Ovary (tissue), 7 donors: ENCODE measurements at regions not wholly inside any gene's neighbourhood (a gene's known extent, or its start where the extent isn't known, plus 50 kb on each side); places are given as distances from the start of the nearest gene placed in this dataset.

Experiments
- DNase-seq, 5 donors: peaks; one replicate each; pipeline ENCODE4 v3.0.0-alpha.2; 2019 to 2020
- H3K27ac ChIP-seq, 2 donors: fragments of 200-600 bp; one replicate each; pipeline versions ENCODE4 v1.5.1 to v1.8.0; 2019 to 2022
- H3K27me3 ChIP-seq: fragments of 200-600 bp; one replicate; pipeline ENCODE4 v1.8.0; 2022
- H3K36me3 ChIP-seq: fragments of 200-600 bp; sonication (generic); one replicate; pipeline ENCODE4 v1.5.1; 2019
- H3K4me1 ChIP-seq: one replicate; pipeline ENCODE4 v1.8.1; 2013; ENCODE audit warnings: mild to moderate bottlenecking, moderate library complexity; ENCODE audit not compliant: insufficient read depth
- H3K4me3 ChIP-seq: fragments of 200-600 bp; sonication (generic); one replicate; pipeline ENCODE4 v1.5.1; 2017
- H3K9me3 ChIP-seq, 2 donors: fragments of 200-600 bp in 1 of 2; sonication (generic) in 1 of 2; one replicate each; pipeline versions ENCODE4 v1.5.1 to v1.8.1; 2013 to 2019; ENCODE audit warnings: mild to moderate bottlenecking in 1 of 2, moderate library complexity in 1 of 2
- CTCF ChIP-seq, 3 donors: fragments of 450-650 bp in 2 of 3; fragments of 200-600 bp in 1 of 3; IDR thresholded peaks; one replicate each; pipeline versions ENCODE4 v1.5.1 to v1.8.0; 2016 to 2022; ENCODE audit warnings: antibody characterized with exemption in 3 of 3, mild to moderate bottlenecking in 1 of 3
- EP300 ChIP-seq: sonication (generic); formaldehyde crosslinking; IDR thresholded peaks from one replicate; pipeline ENCODE4 v1.6.1; 2017; ENCODE audit warnings: antibody characterized with exemption
- POLR2A ChIP-seq: fragments of 450-650 bp; IDR thresholded peaks from one replicate; pipeline ENCODE4 v1.6.1; 2017; ENCODE audit warnings: antibody characterized with exemption, mild to moderate bottlenecking, moderate library complexity
- WGBS, 3 donors: extraction: QIAGEN DNeasy Blood & Tissue Kit in 1 of 3; methylation state at CpG; one replicate each; pipeline versions ENCODE4 v1.1.5 to v1.1.7; 2013 to 2017; 5-methylcytosine and 5-hydroxymethylcytosine counted together
- intact Hi-C, 4 donors: fragments of 100-400 bp; cut with DNase I; formaldehyde crosslinking; loops; one replicate each; pipeline versions ENCODE4 v1.11.0 to v1.15.1; 2022 to 2023
- donor health status: DM: no; HTN: no; CAD: no; lungs with moderate emphysema.
- donor health status: DM: no; HTN: no; CAD: no.
- donor health status: Bipolar disorder and iron deficiency.
- donor health status: DM: no; HTN: no; CAD: no.
- donor health status: DM: yes; HTN: yes; CAD: no.

- no peaks in the 10 kb centered on the region for H3K9me3 ChIP-seq
- intact Hi-C loops: no loop called here
- no peaks in the 10 kb centered on the region for H3K27me3 ChIP-seq
- no peak for DNase-seq
- H3K4me1 ChIP-seq: no peaks in the 10 kb centered on the region
- H3K4me3 ChIP-seq: no peak overlapping the region
- no peaks in the 10 kb centered on the region for H3K36me3 ChIP-seq
- WGBS, 3 donors: 67 to 77% (median 72%) methylated on average over 3 of the region's 3 CpGs
- no peak for TF ChIP-seq CTCF (IDR thresholded peaks at IDR 0.05)
- TF ChIP-seq POLR2A: no peak
- TF ChIP-seq EP300: no peak
- H3K27ac ChIP-seq: no peak overlapping the region
Observed at GRCh38 chr6:103707596-103708325, 1152.0 kb downstream of the HACE1 start.

- no peaks in the 10 kb centered on the region for H3K9me3 ChIP-seq
- no peaks in the 10 kb centered on the region for H3K36me3 ChIP-seq
- no peak overlapping the region for H3K27ac ChIP-seq
- intact Hi-C loops: no loop called here
- TF ChIP-seq POLR2A (no peak), CTCF (IDR thresholded peaks at IDR 0.05) (no peak), EP300 (no peak)
- no peaks in the 10 kb centered on the region for H3K27me3 ChIP-seq
- 4 to 13% (median 6%) methylated on average over 1 of the region's 1 CpG for WGBS, 3 donors
- DNase-seq: no peak
- no peak overlapping the region for H3K4me3 ChIP-seq
- no peaks in the 10 kb centered on the region for H3K4me1 ChIP-seq
Observed at GRCh38 chr6:103699769-103700168, 1160.0 kb downstream of the HACE1 start.

GRCh38 chr6:103687430-103687829 is 1172.3 kb downstream of the HACE1 start:
- H3K9me3 ChIP-seq: no peaks in the 10 kb centered on the region
- H3K27ac ChIP-seq: no peak overlapping the region
- no peaks in the 10 kb centered on the region for H3K27me3 ChIP-seq
- no peaks in the 10 kb centered on the region for H3K36me3 ChIP-seq
- H3K4me1 ChIP-seq: no peaks in the 10 kb centered on the region
- no peak for DNase-seq
- intact Hi-C loops: no loop called here
- TF ChIP-seq CTCF (IDR thresholded peaks at IDR 0.05) (no peak), POLR2A (no peak), EP300 (no peak)
- no peak overlapping the region for H3K4me3 ChIP-seq
- WGBS, 3 donors: 53 to 69% (median 60%) methylated on average over 2 of the region's 2 CpGs

- H3K27ac ChIP-seq: no peak overlapping the region
- H3K4me3 ChIP-seq: no peak overlapping the region
- no peaks in the 10 kb centered on the region for H3K36me3 ChIP-seq
- DNase-seq: no peak
- 70 to 84% (median 82%) methylated on average over 1 of the region's 1 CpG for WGBS, 3 donors
- no peaks in the 10 kb centered on the region for H3K9me3 ChIP-seq
- TF ChIP-seq EP300: no peak
- no peak for TF ChIP-seq CTCF (IDR thresholded peaks at IDR 0.05)
- TF ChIP-seq POLR2A: no peak
- no peaks in the 10 kb centered on the region for H3K27me3 ChIP-seq
- H3K4me1 ChIP-seq: no peaks in the 10 kb centered on the region
- intact Hi-C loops: no loop called here
Observed at GRCh38 chr6:103680116-103680515, 1179.6 kb downstream of the HACE1 start.
